GM21529 (cell line): ENCODE measurements at regions not wholly inside any gene's neighbourhood (a gene's known extent, or its start where the extent isn't known, plus 50 kb on each side); places are given as distances from the start of the nearest gene placed in this dataset.
"Not testable (repeated sequence)": the region's sequence is repeated elsewhere in the genome, so short reads cannot be mapped to it uniquely, and the experiment has no call there.

ENCODE experiments used
- ATAC-seq: cut with Tn5 transposase; IDR thresholded peaks from one replicate; pipeline ENCODE4 v1.9.1; 2021; ENCODE audit not compliant: unreplicated experiment

DNA sequence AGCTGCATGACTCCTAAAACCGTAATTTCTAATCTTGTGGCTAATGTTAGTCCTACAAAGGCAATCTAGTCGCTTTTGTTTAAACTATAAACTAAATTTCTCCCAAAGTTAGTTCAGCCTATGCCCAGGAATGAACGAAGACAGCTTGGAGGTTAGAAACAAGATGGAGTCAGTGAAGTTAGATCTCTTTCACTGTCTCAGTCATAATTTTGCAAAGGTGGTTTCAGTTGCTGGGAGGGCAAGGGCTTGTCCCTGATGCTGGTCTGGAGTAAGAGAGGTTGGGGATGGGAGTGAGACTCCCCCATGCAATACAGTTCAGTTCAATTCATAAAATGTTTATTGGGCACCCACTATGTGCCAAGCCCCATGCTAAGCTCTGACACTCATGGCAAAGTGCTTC lies 362.1 kb downstream of the TYW1 start:
- not testable (repeated sequence) for ATAC-seq

GRCh38 chr7:67359900-67360299 lies 363.3 kb downstream of the TYW1 start:
- ATAC-seq = no peak

DNA sequence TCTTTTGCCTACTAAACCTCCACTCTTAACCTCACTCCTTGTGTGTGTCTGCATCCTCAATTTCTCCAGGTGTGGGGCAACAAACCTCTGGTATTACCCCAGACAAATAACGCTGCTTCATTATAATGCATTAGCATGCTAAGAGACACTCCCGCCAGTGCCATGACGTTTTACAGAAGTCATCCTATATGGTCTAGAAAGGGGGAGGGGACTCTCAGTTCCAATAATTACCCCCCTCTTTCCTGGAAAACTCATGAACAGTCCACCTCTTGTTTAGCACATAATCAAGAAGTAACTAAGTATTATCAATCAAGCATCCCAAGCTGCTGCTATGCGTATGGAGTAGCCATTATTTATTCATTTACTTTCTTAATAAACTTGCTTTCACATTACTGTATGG lies 364.5 kb downstream of the TYW1 start:
- no peak for ATAC-seq

DNA sequence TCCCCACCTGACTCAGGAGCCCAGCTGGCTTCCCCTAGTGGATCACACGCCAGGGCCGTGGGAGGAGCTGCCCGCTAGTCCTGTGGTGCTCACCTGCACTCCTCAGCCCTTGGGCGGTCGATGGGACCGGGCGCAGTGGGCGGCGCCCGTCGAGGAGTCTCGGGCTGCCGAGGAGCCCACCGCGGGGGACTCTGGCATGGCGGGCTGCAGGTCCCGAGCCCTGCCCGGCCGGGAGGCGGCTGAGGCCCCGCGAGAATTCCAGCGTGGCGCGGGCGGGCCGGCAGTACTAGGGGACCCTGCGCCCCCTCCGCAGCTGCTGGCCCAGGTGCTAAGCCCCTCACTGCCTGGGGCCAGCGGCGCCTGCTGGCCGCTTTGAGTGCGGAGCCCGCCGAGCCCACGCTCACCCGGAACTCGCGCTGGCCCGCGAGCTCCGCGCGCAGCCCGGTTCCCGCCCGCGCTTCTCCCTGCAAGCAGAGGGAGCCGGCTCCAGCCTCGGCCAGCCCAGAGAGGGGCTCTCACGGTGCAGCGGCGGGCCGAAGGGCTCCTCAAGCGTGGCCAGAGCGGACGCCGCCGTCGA lies 367.9 kb downstream of the TYW1 start:
- ATAC-seq = no peak

DNA sequence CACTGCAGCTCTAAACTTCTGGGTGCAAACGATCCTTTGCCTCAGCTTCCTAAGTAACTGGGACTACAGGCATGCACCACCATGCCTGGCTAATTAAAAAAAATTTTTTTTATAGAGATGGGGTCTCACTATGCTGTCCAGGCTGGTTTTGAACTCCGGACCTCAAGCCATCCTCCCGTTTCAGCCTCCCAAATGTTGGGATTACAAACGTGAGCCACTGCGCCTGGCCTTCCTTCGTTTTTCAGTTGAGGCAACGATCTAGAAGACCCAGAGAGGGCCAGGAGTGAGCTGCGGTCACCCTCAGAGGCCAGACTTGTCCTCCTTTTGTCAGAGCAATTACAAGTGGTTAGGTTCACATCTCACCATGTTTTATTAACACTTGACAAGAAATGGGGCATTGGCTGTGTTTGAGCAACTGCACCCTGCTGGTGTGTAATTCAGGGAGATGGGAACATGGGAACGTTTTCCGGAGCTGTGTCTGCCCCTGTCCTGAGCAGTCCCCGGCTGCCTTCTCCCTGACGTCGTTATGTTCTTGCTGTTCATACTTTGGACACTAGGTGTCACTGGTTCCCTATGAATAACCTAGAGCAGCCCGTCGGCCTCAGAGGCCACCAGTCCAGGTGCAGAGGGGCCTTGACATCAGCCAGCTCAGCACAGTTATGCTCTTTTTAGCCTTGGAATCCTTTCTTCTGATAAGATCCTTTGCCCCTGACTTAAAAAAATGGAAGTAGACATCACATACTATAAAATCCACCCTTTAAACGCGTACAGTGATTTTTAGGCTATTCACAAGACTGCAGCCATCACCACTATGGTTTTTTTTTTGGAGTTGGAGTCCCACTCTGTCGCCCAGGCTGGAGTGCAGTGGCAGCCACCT lies 375.0 kb downstream of the TYW1 start:
- ATAC-seq = peak; percentile 98

- not testable (repeated sequence) for ATAC-seq
Observed at GRCh38 chr7:67373389-67373788, 376.8 kb downstream of the TYW1 start.

DNA sequence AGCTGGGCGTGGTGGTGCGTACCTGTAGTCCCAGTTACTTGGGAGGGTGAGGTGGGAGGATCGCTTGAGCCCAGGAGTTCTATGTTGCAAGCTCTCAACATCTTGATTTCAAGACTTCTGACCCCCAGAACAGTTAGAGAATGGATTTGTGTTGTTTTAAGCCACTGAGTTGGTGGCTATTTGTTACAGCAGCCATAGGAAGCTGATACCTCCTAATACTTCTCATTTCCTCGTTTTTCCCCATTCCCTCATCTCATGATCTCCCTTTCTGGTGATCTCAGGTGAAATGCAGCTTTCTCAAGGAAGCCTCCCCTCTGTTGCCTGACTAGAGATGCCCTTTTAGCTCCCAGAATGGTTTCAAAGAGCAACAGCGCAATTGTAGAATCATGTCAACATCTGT lies 378.8 kb downstream of the TYW1 start:
- ATAC-seq = no peak

DNA sequence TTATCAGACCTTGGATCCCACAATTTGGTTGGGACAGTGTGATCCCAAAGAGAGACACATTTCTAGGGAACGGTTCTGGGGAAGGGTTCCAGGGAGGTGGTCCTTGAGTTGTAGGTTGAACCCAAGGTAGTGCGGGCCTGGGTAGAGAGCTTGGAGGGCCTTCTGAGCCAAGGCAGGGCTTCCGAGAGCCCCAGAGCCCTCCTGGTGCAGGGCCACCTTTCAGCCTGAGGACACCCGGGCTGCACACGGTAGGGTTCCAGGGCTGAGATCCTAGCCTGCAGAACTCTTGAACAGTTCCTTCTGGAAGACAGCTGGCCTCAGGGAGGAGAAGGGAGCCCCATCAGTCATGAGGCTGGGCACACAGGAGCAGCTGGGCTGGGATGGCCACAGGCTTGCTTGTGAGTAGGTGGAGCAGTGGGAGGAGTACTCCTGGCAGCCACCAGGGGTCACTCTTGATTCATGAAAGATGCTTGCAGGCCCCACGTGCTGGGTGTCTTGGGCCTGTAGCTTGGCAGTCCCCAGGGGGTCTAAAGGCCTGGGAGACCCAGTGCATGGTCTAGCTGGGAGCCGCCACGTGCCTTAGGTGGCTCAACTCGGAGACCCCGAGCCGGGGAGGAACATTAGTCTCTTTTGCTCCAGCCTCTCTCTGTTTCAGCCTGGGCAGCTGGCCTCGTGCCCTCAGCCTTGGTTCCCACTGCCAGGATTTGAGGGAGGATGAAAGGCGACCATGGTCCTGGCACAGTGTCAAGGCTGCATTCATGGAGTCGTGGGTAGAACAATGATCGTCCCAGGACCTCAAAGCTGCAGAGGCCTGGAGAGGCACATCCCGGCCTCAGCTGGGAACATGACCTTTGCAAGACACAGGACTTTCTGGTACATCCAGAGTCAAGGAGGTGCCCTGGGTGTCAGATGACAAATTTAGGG lies 381.6 kb downstream of the TYW1 start:
- ATAC-seq = peak; percentile 90

- no peak for ATAC-seq
Observed at GRCh38 chr7:67380326-67380725, 383.7 kb downstream of the TYW1 start.

DNA sequence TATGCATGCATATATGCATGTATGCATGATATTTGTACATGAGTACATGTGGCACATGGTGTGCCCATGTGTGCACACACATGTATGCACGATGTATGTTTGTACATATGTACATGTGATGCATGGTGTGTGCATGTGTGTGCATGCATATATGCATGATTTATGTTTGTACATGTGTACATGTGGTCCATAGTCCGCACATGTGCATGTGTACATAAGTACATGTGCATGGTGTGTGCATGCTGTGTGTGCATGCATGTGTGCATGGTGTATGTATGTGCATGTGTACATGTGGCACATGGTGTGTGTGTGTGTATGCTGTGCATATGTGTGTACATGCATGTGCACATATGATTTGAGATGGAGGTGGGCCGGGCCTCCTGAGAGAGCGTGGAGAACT lies 384.2 kb downstream of the TYW1 start:
- no peak for ATAC-seq

DNA sequence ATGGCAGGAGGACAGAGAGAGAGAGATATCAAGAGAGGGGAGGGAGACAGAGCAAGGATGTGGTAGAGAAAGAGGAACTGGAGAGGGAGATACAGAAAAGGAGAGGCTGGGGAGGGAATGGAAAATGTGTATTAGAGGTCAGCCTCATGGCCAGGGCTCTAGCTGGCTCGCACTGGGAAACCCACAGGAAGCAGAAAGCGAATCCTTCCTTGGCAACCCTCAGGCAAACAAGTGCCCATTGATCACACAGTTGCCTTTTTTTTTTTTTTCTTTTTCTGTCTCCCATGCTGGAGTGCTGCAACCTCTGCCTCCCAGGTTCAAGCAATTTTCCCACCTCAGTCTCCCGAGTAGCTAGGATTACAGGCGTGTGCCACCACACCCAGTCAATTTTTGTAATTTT lies 391.2 kb downstream of the TYW1 start:
- ATAC-seq = no peak

DNA sequence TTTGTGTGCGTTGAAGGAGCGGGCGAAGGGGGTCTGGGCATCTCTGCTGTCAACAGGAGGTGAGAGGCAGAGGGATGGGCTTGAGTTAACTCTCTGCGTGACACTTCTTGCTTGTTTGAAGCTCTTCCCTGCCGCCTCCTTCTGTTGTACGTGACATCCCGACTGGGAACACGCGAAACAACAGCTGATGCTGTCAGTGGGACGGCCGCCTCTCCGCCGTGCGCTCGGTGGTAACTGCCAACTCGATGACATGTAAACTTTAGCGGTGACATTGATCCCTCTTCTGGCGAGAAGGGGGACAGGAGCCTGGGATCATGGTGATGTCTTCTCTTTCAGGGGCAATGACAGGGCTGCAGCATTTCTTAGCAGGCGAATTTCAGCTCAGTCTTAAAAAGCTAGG lies 394.5 kb downstream of the TYW1 start:
- ATAC-seq = no peak

DNA sequence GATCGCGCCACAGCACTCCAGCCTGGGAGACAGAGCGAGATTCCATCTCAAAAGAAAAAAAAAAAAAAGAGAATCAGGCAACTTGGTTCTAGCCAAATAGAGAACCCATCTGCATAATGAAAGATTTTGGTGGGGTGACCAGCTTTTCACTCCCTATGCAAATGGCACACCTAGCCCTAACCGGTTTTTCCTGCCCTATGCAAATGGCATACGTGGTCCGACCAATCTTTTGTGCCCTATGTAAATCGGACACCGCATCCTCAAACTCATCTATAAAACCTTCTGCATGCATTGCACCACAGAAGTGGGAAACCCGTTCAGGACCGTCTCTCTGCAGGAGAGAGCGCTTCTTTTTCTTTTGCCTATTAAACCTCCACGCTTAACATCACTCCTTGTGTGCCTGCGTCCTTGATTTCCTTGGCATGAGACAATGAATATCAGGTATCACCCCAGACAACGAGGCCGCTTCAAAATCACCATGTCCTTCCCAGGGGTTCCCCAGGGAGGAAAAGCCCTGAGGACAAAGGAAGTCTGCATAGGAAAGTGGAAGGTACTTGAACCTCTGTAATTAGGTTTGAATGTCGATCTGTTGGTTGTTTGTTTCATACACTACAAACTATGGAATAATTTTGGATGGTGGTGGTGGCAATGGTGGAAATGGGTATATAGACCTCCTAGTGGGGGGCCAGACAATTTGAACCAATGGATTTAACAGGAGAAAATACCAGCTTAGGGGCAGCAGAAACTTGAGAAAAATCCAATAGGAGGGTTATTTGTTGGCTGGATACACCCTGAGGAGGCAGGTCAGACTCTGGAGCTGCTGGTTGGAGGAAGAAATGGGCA lies 396.2 kb downstream of the TYW1 start:
- ATAC-seq = no peak

GRCh38 chr7:67393903-67394302 lies 397.3 kb downstream of the TYW1 start:
- no peak for ATAC-seq

DNA sequence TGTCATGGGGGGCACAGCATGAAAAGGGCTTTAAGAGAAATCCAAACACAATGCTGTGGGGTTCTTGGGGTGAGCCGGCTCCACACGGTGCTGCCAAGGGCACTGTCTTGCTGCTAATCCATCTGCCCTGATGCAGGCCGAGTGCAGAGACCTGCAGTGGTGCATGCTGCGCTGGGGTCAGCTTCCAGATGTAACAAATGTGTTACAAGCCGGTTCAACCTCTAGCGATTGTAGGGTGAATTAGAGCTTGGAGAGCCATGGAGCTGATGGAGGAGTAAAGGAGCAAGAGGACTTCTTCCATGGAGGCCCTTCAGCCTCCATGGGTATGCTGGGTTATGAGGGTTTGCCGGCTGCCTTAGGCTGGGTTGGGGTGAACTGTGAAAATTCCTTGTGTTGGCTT lies 402.3 kb downstream of the TYW1 start:
- no peak for ATAC-seq

GRCh38 chr7:67401492-67401891 lies 404.9 kb downstream of the TYW1 start:
- no peak for ATAC-seq

DNA sequence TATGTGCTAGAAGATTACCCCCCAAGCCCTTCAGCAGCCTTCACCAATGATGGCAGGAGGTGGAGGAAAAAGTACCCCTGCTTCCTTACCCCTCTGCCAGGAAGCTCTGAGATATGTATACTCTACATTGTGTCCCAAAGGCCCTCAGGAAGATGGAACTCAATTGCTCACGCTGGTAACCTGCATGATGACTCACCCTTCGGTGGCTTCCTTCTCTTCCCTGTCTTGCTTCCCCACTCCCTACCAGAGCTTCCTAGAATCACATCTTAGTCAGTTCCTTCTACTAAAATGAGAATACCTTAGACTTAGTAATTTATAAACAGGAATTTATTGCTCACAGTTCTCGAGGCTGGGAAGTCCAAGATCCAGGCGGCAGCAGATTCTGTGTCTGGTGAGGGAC lies 405.6 kb downstream of the TYW1 start:
- ATAC-seq = no peak

- ATAC-seq = no peak
Observed at GRCh38 chr7:67406976-67407375, 410.3 kb downstream of the TYW1 start.

DNA sequence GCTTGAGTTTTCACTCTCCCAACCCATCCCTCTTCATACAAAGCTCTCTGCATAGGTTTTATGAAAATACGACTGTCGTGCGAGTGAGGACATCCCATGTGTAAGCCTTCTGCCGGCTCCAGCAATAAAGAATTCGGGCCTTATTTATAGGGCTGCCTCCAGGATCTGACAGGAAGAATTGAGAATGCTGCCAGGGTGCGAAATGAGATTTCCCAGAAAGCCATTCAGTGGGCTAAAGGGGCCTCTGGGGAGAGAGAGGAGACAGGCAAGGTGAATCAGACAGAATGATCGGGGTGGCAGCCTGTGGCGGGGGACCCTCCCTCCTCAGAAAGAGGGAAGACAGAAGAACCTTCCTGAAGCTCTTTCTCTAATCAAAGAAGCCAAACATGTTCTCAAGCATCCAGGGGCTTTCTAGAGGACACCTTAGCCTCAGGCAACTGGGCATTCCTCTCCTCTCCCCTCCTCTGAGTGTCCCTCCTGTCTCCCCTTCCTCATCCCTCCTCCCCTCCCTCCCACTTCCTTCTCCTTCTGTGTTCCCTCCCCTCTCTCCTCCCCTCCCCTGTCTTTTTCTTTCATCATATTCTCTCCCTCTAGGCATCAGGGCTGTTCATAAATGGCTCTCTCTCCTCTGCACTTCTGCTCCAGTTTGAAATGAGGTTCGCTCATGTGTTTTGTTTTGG lies 410.9 kb downstream of the TYW1 start:
- no peak for ATAC-seq

GRCh38 chr7:67408109-67408508 lies 411.5 kb downstream of the TYW1 start:
- no peak for ATAC-seq
